Panc1 (cell line): ENCODE measurements at regions not wholly inside any gene's neighbourhood (a gene's known extent, or its start where the extent isn't known, plus 50 kb on each side); places are given as distances from the start of the nearest gene placed in this dataset.

Experiments used
- POLR2AphosphoS5 ChIP-seq: IDR thresholded peaks from 2 replicates; pipeline ENCODE4 v1.6.1; 2012; ENCODE audit warnings: mild to moderate bottlenecking, low read depth, low read length, moderate library complexity
- REST ChIP-seq, 2 experiments: IDR thresholded peaks; 2 replicates each; pipeline ENCODE4 v1.6.1; 2011 to 2012; ENCODE audit warnings: low read depth in 2 of 2, control low read depth in 1 of 2, low read length in 1 of 2, mild to moderate bottlenecking in 1 of 2, moderate library complexity in 1 of 2; ENCODE audit not compliant: insufficient read depth in 1 of 2
- TF ChIP-seq, protein P1 (sequence below): fragments of 450-650 bp; IDR thresholded peaks from 2 replicates; pipeline ENCODE4 v1.5.1; 2017; ENCODE audit warnings: mild to moderate bottlenecking

GRCh38 chr7:116101704-116102103 is 71.1 kb upstream of the TFEC start:
- TF ChIP-seq, protein P1, sequence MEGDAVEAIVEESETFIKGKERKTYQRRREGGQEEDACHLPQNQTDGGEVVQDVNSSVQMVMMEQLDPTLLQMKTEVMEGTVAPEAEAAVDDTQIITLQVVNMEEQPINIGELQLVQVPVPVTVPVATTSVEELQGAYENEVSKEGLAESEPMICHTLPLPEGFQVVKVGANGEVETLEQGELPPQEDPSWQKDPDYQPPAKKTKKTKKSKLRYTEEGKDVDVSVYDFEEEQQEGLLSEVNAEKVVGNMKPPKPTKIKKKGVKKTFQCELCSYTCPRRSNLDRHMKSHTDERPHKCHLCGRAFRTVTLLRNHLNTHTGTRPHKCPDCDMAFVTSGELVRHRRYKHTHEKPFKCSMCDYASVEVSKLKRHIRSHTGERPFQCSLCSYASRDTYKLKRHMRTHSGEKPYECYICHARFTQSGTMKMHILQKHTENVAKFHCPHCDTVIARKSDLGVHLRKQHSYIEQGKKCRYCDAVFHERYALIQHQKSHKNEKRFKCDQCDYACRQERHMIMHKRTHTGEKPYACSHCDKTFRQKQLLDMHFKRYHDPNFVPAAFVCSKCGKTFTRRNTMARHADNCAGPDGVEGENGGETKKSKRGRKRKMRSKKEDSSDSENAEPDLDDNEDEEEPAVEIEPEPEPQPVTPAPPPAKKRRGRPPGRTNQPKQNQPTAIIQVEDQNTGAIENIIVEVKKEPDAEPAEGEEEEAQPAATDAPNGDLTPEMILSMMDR = no peak
- TF ChIP-seq POLR2AphosphoS5 (no peak), REST (IDR thresholded peaks at IDR 0.05; ENCODE audit: insufficient read depth in 1 of 2, low read depth in 2 of 2, low read length in 1 of 2) (no peak)
